Urinary bladder (tissue), 3 donors: ENCODE measurements at regions not wholly inside any gene's neighbourhood (a gene's known extent, or its start where the extent isn't known, plus 50 kb on each side); places are given as distances from the start of the nearest gene placed in this dataset.

Source experiments
- DNase-seq: peaks from one replicate; pipeline ENCODE4 v3.0.0-alpha.2; 2015; ENCODE audit errors: extremely low spot score
- H3K27ac ChIP-seq: one replicate; pipeline ENCODE4 v1.5.1; 2013; ENCODE audit warnings: low read depth, mild to moderate bottlenecking, moderate library complexity
- H3K36me3 ChIP-seq: one replicate; pipeline ENCODE4 v1.6.1; 2013; ENCODE audit warnings: mild to moderate bottlenecking, moderate library complexity; ENCODE audit not compliant: insufficient read depth
- H3K4me1 ChIP-seq: one replicate; pipeline ENCODE4 v1.6.1; 2013; ENCODE audit warnings: mild to moderate bottlenecking, moderate library complexity; ENCODE audit not compliant: insufficient read depth
- H3K4me3 ChIP-seq: one replicate; pipeline ENCODE4 v1.5.1; 2013; ENCODE audit warnings: low read depth, low read length
- WGBS: extraction: QIAGEN DNeasy Blood & Tissue Kit; methylation state at CpG from one replicate; pipeline ENCODE4 v1.1.7; 2013; 5-methylcytosine and 5-hydroxymethylcytosine counted together
- donor health status: healthy with polysubstance abuse.
- donor health status: healthy.

- no peak for DNase-seq
- H3K27ac ChIP-seq = no peak overlapping the region
- peaks cover 2% of the 10 kb centered on the region for H3K4me1 ChIP-seq
- no peaks in the 10 kb centered on the region for H3K36me3 ChIP-seq
- WGBS = 89% methylated on average over 9 of the region's 9 CpGs
- H3K4me3 ChIP-seq = no peak overlapping the region
These were observed 471.5 kb downstream of the PTPRU start for GRCh38 chr1:29707796-29708195.

DNA sequence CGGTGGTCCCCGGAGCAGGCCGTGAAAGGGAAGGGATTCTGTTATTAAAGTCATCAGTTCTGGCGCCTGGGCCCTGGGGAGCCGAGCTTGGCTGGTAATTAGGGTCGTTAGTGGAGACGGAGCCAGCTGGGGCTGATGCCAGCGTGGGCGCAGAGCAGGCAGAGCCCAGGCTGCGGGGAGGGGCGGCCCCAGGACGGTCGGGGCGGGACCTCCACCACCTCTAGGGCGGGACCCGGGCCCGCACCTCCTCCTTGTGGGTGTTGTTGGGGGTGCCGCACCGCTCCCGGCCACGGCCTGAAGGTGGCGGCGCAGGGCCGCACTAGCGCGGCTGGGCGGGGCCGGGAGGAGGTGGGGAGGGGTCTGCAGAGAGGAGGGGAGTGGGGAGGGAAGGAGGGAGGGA lies 470.6 kb downstream of the PTPRU start:
- Histone ChIP-seq H3K4me1 (peaks cover 2% of the 10 kb centered on the region), H3K36me3 (no peaks in the 10 kb centered on the region), H3K4me3 (no peak overlapping the region), H3K27ac (no peak overlapping the region)
- no peak for DNase-seq
- 2% methylated on average over 28 of the region's 28 CpGs for WGBS

GRCh38 chr1:29704430-29704829 lies 468.1 kb downstream of the PTPRU start:
- peaks cover 1% of the 10 kb centered on the region for H3K4me1 ChIP-seq
- no peak overlapping the region for H3K4me3 ChIP-seq
- no peak overlapping the region for H3K27ac ChIP-seq
- H3K36me3 ChIP-seq = no peaks in the 10 kb centered on the region
- 70% methylated on average over 2 of the region's 2 CpGs for WGBS
- DNase-seq = no peak

DNA sequence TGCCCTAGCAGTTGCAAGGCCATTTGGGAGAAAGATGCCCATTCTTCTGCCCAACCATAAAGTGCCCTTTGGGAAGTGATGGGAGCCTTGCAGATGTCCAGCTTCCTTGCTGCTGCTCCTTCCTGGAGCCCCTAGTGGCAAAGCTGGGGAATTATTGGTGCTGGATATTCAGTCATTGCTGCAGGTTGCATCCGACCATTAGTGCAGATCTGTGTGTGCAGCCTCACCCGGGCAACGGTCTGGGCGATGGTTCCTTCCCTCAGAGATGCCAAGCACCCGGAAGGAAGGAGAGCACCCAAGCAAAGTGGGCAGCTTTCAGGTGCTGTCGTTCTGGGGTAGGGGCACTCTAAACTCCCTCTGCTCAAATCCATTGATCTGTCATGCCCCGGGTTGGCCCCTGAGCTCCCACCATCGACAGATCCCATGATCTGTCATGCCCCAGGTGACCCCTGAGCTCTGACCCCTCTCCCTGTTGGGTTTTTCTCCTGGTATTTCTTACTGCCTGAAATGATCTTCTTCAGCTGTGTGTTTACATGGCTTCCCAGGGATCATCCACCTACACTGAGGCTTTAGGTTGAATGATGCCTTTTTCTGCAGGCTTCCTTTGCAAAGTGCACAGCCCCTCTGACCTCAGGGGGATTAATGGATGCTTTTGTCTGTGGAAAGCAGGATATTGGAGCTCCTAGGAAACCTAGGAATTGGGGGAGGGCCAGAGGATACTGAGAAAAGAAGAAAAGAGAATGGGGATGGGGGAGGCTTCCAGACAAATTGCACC lies 467.5 kb downstream of the PTPRU start:
- 27% methylated on average over 8 of the region's 8 CpGs for WGBS
- Histone ChIP-seq H3K4me1 (no peaks in the 10 kb centered on the region), H3K36me3 (no peaks in the 10 kb centered on the region), H3K4me3 (no peak overlapping the region), H3K27ac (no peak overlapping the region)
- DNase-seq = no peak

DNA sequence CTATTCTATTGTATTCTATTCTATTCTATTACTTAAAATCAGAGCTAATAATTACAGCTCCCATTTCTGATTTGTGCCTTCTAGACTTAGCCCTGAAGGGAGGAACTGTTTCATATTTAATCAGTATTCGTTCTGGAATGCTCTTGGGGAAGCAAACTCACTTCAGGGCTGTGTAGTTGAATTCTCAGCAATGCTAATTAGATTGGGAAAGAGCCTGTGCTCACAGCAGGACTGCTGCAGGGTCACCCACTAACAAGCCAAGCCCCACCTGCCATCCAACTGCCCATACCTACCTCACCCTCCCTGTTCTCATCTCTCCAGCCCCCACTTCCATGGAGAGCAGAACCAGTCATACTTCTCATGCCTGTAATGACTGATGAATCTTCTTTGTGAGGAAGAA lies 464.2 kb downstream of the PTPRU start:
- H3K27ac ChIP-seq = no peak overlapping the region
- DNase-seq = no peak
- H3K36me3 ChIP-seq = no peaks in the 10 kb centered on the region
- no peak overlapping the region for H3K4me3 ChIP-seq
- no peaks in the 10 kb centered on the region for H3K4me1 ChIP-seq
- WGBS = 56% methylated on average over 1 of the region's 1 CpG

- 80% methylated on average over 12 of the region's 12 CpGs for WGBS
These were observed 462.3 kb downstream of the PTPRU start for GRCh38 chr1:29698626-29699025.

GRCh38 chr1:29698033-29698432 lies 461.7 kb downstream of the PTPRU start:
- H3K36me3 ChIP-seq = no peaks in the 10 kb centered on the region
- 44% methylated on average over 7 of the region's 7 CpGs for WGBS
- no peak overlapping the region for H3K27ac ChIP-seq
- no peaks in the 10 kb centered on the region for H3K4me1 ChIP-seq
- DNase-seq = no peak
- H3K4me3 ChIP-seq = no peak overlapping the region

More at GRCh38 chr1:29698626-29699025, 462.3 kb downstream of the PTPRU start:
- Histone ChIP-seq H3K4me1 (no peaks in the 10 kb centered on the region), H3K27ac (no peak overlapping the region), H3K36me3 (no peaks in the 10 kb centered on the region), H3K4me3 (no peak overlapping the region)
- DNase-seq = no peak

GRCh38 chr1:29697391-29697780 lies 461.1 kb downstream of the PTPRU start:
- 82% methylated on average over 10 of the region's 10 CpGs for WGBS
- DNase-seq = no peak
- Histone ChIP-seq H3K4me1 (no peaks in the 10 kb centered on the region), H3K36me3 (no peaks in the 10 kb centered on the region), H3K4me3 (no peak overlapping the region), H3K27ac (no peak overlapping the region)

- 81% methylated on average over 20 of the region's 20 CpGs for WGBS
- no peak for DNase-seq
- Histone ChIP-seq H3K4me3 (no peak overlapping the region), H3K27ac (no peak overlapping the region), H3K36me3 (no peaks in the 10 kb centered on the region), H3K4me1 (no peaks in the 10 kb centered on the region)
These were observed 460.5 kb downstream of the PTPRU start for GRCh38 chr1:29696656-29697390.

DNA sequence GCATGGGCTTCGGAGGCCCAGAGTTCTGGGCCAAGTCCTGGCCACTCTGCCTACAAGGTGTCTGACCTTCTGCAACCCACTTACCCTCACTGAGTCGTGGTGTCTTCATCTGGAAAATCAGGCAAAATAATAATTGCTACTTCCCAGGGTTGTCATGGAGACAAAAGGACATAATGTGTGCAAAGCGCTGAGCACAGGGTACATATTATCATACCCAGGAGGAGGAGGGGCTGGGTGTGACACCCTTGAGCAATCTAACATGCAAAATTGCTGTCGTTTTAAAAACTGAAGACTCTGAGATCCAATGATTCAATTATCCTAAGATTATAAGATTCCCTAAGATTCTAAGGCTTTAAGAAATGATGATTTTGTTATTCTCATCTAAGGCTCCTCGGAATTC lies 459.5 kb downstream of the PTPRU start:
- Histone ChIP-seq H3K27ac (no peak overlapping the region), H3K4me1 (no peaks in the 10 kb centered on the region), H3K4me3 (no peak overlapping the region), H3K36me3 (no peaks in the 10 kb centered on the region)
- no peak for DNase-seq
- WGBS = 73% methylated on average over 5 of the region's 5 CpGs

DNA sequence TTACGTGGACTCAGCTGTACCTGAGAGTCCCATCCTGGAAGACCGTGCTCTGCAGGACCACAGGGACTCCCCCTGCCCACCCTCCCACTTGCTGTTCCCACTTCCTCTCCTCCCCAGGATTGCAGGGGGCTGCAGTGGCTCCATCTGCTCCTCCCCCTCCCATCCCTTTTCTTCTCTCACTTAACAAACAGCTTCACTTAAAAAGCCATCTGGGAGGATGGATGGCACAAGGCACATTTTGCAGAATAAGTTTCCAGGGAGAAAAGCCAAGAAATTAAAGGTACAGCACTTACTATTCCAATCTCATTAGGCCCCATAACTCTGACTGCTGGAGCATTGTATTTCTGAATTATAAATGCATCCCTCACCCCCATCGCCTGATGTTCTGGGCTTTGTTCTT lies 458.7 kb downstream of the PTPRU start:
- Histone ChIP-seq H3K27ac (no peak overlapping the region), H3K4me3 (no peak overlapping the region), H3K36me3 (no peaks in the 10 kb centered on the region), H3K4me1 (no peaks in the 10 kb centered on the region)
- WGBS = 60% methylated on average over 3 of the region's 3 CpGs
- no peak for DNase-seq

- H3K4me3 ChIP-seq = no peak overlapping the region
- H3K4me1 ChIP-seq = no peaks in the 10 kb centered on the region
- no peak for DNase-seq
- no peak overlapping the region for H3K27ac ChIP-seq
- 64% methylated on average over 5 of the region's 5 CpGs for WGBS
- H3K36me3 ChIP-seq = no peaks in the 10 kb centered on the region
These were observed 455.2 kb downstream of the PTPRU start for GRCh38 chr1:29691499-29691898.

DNA sequence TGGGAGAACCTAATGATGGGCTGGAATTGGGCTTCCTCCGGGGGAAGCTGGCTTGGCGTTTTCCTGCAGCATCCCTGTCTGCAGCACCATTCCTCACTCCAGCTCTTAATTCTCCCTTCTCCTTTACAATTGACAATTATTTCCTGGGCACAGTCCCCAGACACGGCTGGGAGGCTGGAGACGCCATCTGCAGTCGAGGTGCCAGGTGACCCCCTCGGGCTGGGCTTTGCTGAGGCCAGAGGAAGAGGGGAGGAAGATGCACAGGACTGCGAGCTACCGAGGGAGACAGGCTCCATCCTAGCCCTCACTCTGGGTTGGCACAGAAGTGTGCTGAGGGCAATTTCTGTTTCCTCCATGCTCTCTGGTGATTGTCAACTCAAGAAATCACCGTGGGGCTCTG lies 453.8 kb downstream of the PTPRU start:
- H3K4me3 ChIP-seq = no peak overlapping the region
- no peak for DNase-seq
- H3K4me1 ChIP-seq = no peaks in the 10 kb centered on the region
- no peak overlapping the region for H3K27ac ChIP-seq
- H3K36me3 ChIP-seq = no peaks in the 10 kb centered on the region
- WGBS = 62% methylated on average over 9 of the region's 9 CpGs

DNA sequence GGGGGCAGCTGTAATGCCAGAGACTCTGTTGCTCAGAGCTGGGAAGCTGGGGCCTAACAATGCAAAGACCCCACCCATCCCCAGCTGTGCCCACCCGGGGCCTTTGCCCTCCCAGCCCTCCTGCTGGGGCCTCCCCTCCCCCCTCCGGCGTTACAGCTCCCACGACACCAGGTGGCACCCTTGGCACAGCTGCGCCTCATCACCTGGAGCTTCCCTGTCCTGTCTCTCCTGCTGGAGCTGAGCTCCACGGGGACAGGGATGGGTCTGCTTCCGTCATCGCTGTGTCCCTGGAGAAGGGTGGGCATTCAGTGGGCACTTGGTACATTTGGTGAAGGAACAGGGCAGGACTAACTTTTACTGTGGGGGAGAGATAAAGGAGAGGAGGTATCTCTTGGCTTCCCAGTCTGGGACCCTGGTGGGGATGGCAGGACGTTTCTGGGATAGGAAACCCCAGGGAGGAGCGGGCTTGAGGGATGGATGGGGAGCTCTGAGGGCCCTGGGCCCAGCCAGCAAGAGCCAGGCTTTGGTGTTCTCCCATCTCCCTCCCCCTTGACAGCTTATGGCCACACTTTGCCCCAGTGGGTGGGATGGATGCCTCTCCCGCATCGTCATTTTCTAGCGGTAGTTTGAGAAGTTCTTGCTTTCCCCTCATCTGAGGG lies 453.2 kb downstream of the PTPRU start:
- DNase-seq = no peak
- 68% methylated on average over 13 of the region's 13 CpGs for WGBS
- Histone ChIP-seq H3K4me1 (no peaks in the 10 kb centered on the region), H3K4me3 (no peak overlapping the region), H3K27ac (no peak overlapping the region), H3K36me3 (no peaks in the 10 kb centered on the region)
